HG03135 (cell line): ENCODE measurements at regions not wholly inside any gene's neighbourhood (a gene's known extent, or its start where the extent isn't known, plus 50 kb on each side); places are given as distances from the start of the nearest gene placed in this dataset.

ENCODE experiments used
- ATAC-seq: cut with Tn5 transposase; IDR thresholded peaks from one replicate; pipeline ENCODE4 v1.9.1; 2021; ENCODE audit warnings: mild to moderate bottlenecking, moderate library complexity; ENCODE audit not compliant: unreplicated experiment

GRCh38 chrX:13110433-13111324 lies 66.3 kb upstream of the FAM9C start:
- no peak for ATAC-seq

- no peak for ATAC-seq
Observed at GRCh38 chrX:13109817-13110216, 65.4 kb upstream of the FAM9C start.

- ATAC-seq, result no peak
Observed at GRCh38 chrX:13103914-13104274, 59.5 kb upstream of the FAM9C start.

- no peak for ATAC-seq
Observed at GRCh38 chrX:13103188-13103913, 58.9 kb upstream of the FAM9C start.

- no peak for ATAC-seq
Observed at GRCh38 chrX:13102636-13103035, 58.2 kb upstream of the FAM9C start.

- no peak for ATAC-seq
Observed at GRCh38 chrX:13101441-13102139, 57.2 kb upstream of the FAM9C start.

- no peak for ATAC-seq
Observed at GRCh38 chrX:13099121-13099520, 54.7 kb upstream of the FAM9C start.

- no peak for ATAC-seq
Observed at GRCh38 chrX:13096728-13097127, 52.3 kb upstream of the FAM9C start.

- ATAC-seq, result no peak
Observed at GRCh38 chrX:13094828-13095341, 50.5 kb upstream of the FAM9C start.

GRCh38 chrX:13094374-13094773 lies 50.0 kb upstream of the FAM9C start:
- ATAC-seq, result no peak
